Neural cell (in vitro differentiated cells): ENCODE measurements at regions not wholly inside any gene's neighbourhood (a gene's known extent, or its start where the extent isn't known, plus 50 kb on each side); places are given as distances from the start of the nearest gene placed in this dataset.

Experiments used
- H2AFZ ChIP-seq: fragments of 200-600, 300-800 bp; sonication (generic), shearing (Covaris generic); 2 replicates; pipeline ENCODE4 v1.6.0; 2014; ENCODE audit warnings: low read depth, mild to moderate bottlenecking, antibody characterized with exemption, low read length, moderate library complexity
- H3F3A ChIP-seq: fragments of 200-600 bp; shearing (Covaris generic); 2 replicates; pipeline ENCODE4 v1.6.1; 2016; ENCODE audit warnings: mild to moderate bottlenecking, moderate library complexity, mixed read lengths, antibody characterized with exemption, low read length; ENCODE audit not compliant: insufficient read depth, poor library complexity, severe bottlenecking
- H3K27ac ChIP-seq: fragments of 200-600, 300-800 bp; sonication (generic), shearing (Covaris generic); 2 replicates; pipeline ENCODE4 v1.5.1; 2014; ENCODE audit warnings: mild to moderate bottlenecking, low read length, moderate library complexity
- H3K27me3 ChIP-seq: fragments of 300-800, 200-600 bp; sonication (generic), shearing (Covaris generic); 2 replicates; pipeline ENCODE4 v1.6.0; 2014; ENCODE audit warnings: mild to moderate bottlenecking, low read depth, low read length, moderate library complexity; ENCODE audit not compliant: insufficient read depth
- H3K36me3 ChIP-seq: fragments of 300-800, 200-600 bp; sonication (generic), shearing (Covaris generic); 2 replicates; pipeline ENCODE4 v1.5.1; 2014; ENCODE audit warnings: mild to moderate bottlenecking, antibody characterized with exemption, low read length, moderate library complexity; ENCODE audit not compliant: insufficient read depth
- H3K4me2 ChIP-seq: fragments of 300-800, 200-600 bp; sonication (generic), shearing (Covaris generic); 2 replicates; pipeline ENCODE4 v1.6.0; 2014; ENCODE audit warnings: mild to moderate bottlenecking, low read length
- H3K4me3 ChIP-seq: fragments of 300-800, 200-600 bp; sonication (generic), shearing (Covaris generic); 2 replicates; pipeline ENCODE4 v1.5.1; 2014; ENCODE audit warnings: mild to moderate bottlenecking, low read length, moderate library complexity
- H3K79me2 ChIP-seq: fragments of 200-600 bp; shearing (Covaris generic); replicated peaks from 2 replicates; pipeline ENCODE4 v1.6.0; 2014; ENCODE audit warnings: mild to moderate bottlenecking, low read length, moderate library complexity; ENCODE audit not compliant: insufficient read depth
- H3K9ac ChIP-seq: fragments of 300-800, 200-600 bp; sonication (generic), shearing (Covaris generic); 2 replicates; pipeline ENCODE4 v1.6.1; 2016; ENCODE audit warnings: mild to moderate bottlenecking, low read length, mixed read lengths
- H3K9me2 ChIP-seq: fragments of 200-600 bp; shearing (Covaris generic); 2 replicates; pipeline ENCODE4 v1.6.1; 2016; ENCODE audit warnings: mild to moderate bottlenecking, low read length, mixed read lengths; ENCODE audit not compliant: insufficient read depth
- H3K9me3 ChIP-seq: fragments of 200-600, 300-800 bp; sonication (generic), shearing (Covaris generic); 2 replicates; pipeline ENCODE4 v1.6.1; 2016; ENCODE audit warnings: mild to moderate bottlenecking, mixed run types, low read length, moderate library complexity, mixed read lengths
- H4K20me1 ChIP-seq: fragments of 200-600 bp; shearing (Covaris generic); 2 replicates; pipeline ENCODE4 v1.6.1; 2016; ENCODE audit warnings: mild to moderate bottlenecking, mixed run types; ENCODE audit not compliant: insufficient read depth
- CTCF ChIP-seq: fragments of 450-650 bp; IDR thresholded peaks from 2 replicates; pipeline ENCODE4 v1.5.1; 2014; ENCODE audit warnings: antibody characterized with exemption, mild to moderate bottlenecking, moderate library complexity; ENCODE audit not compliant: poor library complexity, severe bottlenecking
- EZH2 ChIP-seq: fragments of 200-600, 300-800 bp; shearing (Covaris generic), sonication (generic); IDR thresholded peaks from 2 replicates; pipeline ENCODE4 v1.6.1; 2014; ENCODE audit warnings: antibody characterized with exemption, low read length, borderline replicate concordance, mild to moderate bottlenecking; ENCODE audit not compliant: insufficient read depth, poor library complexity, severe bottlenecking
- MXI1 ChIP-seq: fragments of 450-650 bp; conservative IDR thresholded peaks from 2 replicates; pipeline ENCODE4 v1.6.1; 2014; ENCODE audit warnings: antibody characterized with exemption, mild to moderate bottlenecking; ENCODE audit not compliant: poor library complexity, severe bottlenecking
- POLR2AphosphoS5 ChIP-seq: IDR thresholded peaks from 2 replicates; pipeline ENCODE4 v1.6.1; 2012
- RAD21 ChIP-seq: fragments of 450-650 bp; conservative IDR thresholded peaks from 2 replicates; pipeline ENCODE4 v1.6.1; 2014; ENCODE audit warnings: antibody characterized with exemption, mild to moderate bottlenecking, moderate library complexity
- REST ChIP-seq: IDR thresholded peaks from 2 replicates; pipeline ENCODE4 v1.6.1; 2012; ENCODE audit warnings: borderline replicate concordance
- SMC3 ChIP-seq: fragments of 450-650 bp; conservative IDR thresholded peaks from 2 replicates; pipeline ENCODE4 v1.6.1; 2014; ENCODE audit warnings: antibody characterized with exemption, mild to moderate bottlenecking, moderate library complexity; ENCODE audit not compliant: poor library complexity
- TAF1 ChIP-seq: IDR thresholded peaks from 2 replicates; pipeline ENCODE4 v1.6.1; 2012; ENCODE audit warnings: low read depth

- Histone ChIP-seq H3K9ac (no peak overlapping the region), H3K79me2 (no peaks in the 10 kb centered on the region), H3K4me3 (no peak overlapping the region), H3K27me3 (no peaks in the 10 kb centered on the region), H3K9me3 (no peaks in the 10 kb centered on the region), H3K27ac (no peak overlapping the region), H3K4me2 (no peak overlapping the region), H3K9me2 (no peaks in the 10 kb centered on the region), H4K20me1 (no peaks in the 10 kb centered on the region), H3F3A (no peaks in the 10 kb centered on the region), H2AFZ (no peak overlapping the region), H3K36me3 (no peaks in the 10 kb centered on the region)
- TF ChIP-seq RAD21 (no peak), REST (no peak), EZH2 (no peak), POLR2AphosphoS5 (no peak), SMC3 (no peak), MXI1 (no peak)
Measured at GRCh38 chr2:195534971-195535370, 122.1 kb upstream of the SLC39A10 start.

- Histone ChIP-seq H3K27me3 (no peaks in the 10 kb centered on the region), H3K4me2 (no peak overlapping the region), H3K36me3 (no peaks in the 10 kb centered on the region), H3K9ac (no peak overlapping the region), H2AFZ (no peak overlapping the region), H3K9me2 (no peaks in the 10 kb centered on the region), H3K79me2 (no peaks in the 10 kb centered on the region), H4K20me1 (no peaks in the 10 kb centered on the region), H3F3A (no peaks in the 10 kb centered on the region), H3K4me3 (no peak overlapping the region), H3K9me3 (no peaks in the 10 kb centered on the region), H3K27ac (no peak overlapping the region)
- TF ChIP-seq REST (no peak), TAF1 (no peak), MXI1 (no peak), POLR2AphosphoS5 (no peak), SMC3 (no peak), CTCF (no peak), EZH2 (no peak)
Measured at GRCh38 chr2:195533771-195534642, 123.0 kb upstream of the SLC39A10 start.
